SK-N-SH treated with all-trans-retinoic acid at 6 μM for 48 hours (cell line): ENCODE measurements at regions not wholly inside any gene's neighbourhood (a gene's known extent, or its start where the extent isn't known, plus 50 kb on each side); places are given as distances from the start of the nearest gene placed in this dataset.
"Not testable (repeated sequence)": the region's sequence is repeated elsewhere in the genome, so short reads cannot be mapped to it uniquely, and the experiment has no call there.

Experiments used
- ARNTL ChIP-seq: fragments of 450-650 bp; formaldehyde crosslinking; IDR thresholded peaks from 2 replicates; pipeline ENCODE4 v1.5.0; 2020; ENCODE audit warnings: low read depth, mild to moderate bottlenecking, moderate library complexity, borderline replicate concordance
- ESRRG ChIP-seq: fragments of 250-450 bp; sonication (Bioruptor Pico); IDR thresholded peaks from 2 replicates; pipeline ENCODE4 v1.6.1; 2021; ENCODE audit warnings: mild to moderate bottlenecking
- GLIS3 ChIP-seq: fragments of 250-450 bp; sonication (Bioruptor Pico); IDR thresholded peaks from 2 replicates; pipeline ENCODE4 v1.5.0; 2020; ENCODE audit warnings: mild to moderate bottlenecking, moderate library complexity
- ISL1 ChIP-seq: fragments of 250-450 bp; sonication (Bioruptor Pico); IDR thresholded peaks from 2 replicates; pipeline ENCODE4 v2.1.2; 2022; ENCODE audit warnings: mild to moderate bottlenecking, moderate library complexity
- POU6F1 ChIP-seq: fragments of 250-450 bp; sonication (Bioruptor Pico); IDR thresholded peaks from 2 replicates; pipeline ENCODE4 v1.8.0; 2021; ENCODE audit warnings: low read depth, mild to moderate bottlenecking, moderate library complexity, borderline replicate concordance
- PPARA ChIP-seq: fragments of 250-450 bp; sonication (Bioruptor Pico); IDR thresholded peaks from 2 replicates; pipeline ENCODE4 v1.5.0; 2020; ENCODE audit warnings: mild to moderate bottlenecking, borderline replicate concordance
- RARB ChIP-seq: fragments of 250-450 bp; sonication (Bioruptor Pico); IDR thresholded peaks from 2 replicates; pipeline ENCODE4 v1.8.0; 2021; ENCODE audit warnings: mild to moderate bottlenecking, moderate library complexity
- ZC3H10 ChIP-seq: fragments of 250-450 bp; sonication (Bioruptor Pico); IDR thresholded peaks from 2 replicates; pipeline ENCODE4 v1.5.1; 2021; ENCODE audit warnings: mild to moderate bottlenecking, moderate library complexity
- ZFP30 ChIP-seq: fragments of 450-650 bp; formaldehyde crosslinking; IDR thresholded peaks from 2 replicates; pipeline ENCODE4 v1.5.0; 2022; ENCODE audit warnings: mild to moderate bottlenecking, moderate library complexity
- ZNF8 ChIP-seq: fragments of 450-650 bp; formaldehyde crosslinking; IDR thresholded peaks from 2 replicates; pipeline ENCODE4 v1.5.0; 2020; ENCODE audit warnings: mild to moderate bottlenecking, moderate library complexity
- TF ChIP-seq, protein P1 (sequence below): fragments of 250-450 bp; sonication (Bioruptor Pico); IDR thresholded peaks from 2 replicates; pipeline ENCODE4 v1.5.1; 2020; ENCODE audit warnings: low read depth, mild to moderate bottlenecking, moderate library complexity
- TF ChIP-seq, protein P2 (sequence below): fragments of 250-450 bp; sonication (Bioruptor Pico); IDR thresholded peaks from 2 replicates; pipeline ENCODE4 v1.8.0; 2020; ENCODE audit warnings: mild to moderate bottlenecking, moderate library complexity, borderline replicate concordance

DNA sequence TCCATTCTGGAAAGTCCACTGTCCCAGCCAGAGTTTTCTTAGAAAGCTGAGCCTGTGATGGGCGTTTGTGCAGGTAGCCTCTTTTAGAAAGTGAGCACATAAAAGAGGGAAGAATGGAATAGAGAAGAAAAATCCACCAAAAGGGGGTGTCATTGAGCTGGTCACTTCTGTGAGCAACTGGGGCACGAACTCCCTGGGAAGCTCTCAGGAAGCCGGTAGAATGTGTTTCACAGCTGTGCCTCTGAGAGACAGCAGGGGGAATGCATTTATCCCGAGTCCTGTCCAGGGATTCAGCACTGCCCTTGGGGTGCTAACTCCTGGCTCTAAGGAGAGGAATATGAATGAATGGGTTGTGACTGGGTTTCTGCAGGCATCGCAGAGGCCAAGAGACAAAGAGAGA lies 73.8 kb upstream of the SPATA31A3 start:
- TF ChIP-seq ZNF8 (CRISPR knock-in tag); GLIS3 (CRISPR knock-in tag); ZFP30; ISL1 (CRISPR knock-in tag); RARB (CRISPR knock-in tag); ZC3H10; PPARA (CRISPR knock-in tag); ESRRG; ARNTL (CRISPR knock-in tag); POU6F1 (CRISPR knock-in tag): not testable (repeated sequence)
- TF ChIP-seq, protein P1, sequence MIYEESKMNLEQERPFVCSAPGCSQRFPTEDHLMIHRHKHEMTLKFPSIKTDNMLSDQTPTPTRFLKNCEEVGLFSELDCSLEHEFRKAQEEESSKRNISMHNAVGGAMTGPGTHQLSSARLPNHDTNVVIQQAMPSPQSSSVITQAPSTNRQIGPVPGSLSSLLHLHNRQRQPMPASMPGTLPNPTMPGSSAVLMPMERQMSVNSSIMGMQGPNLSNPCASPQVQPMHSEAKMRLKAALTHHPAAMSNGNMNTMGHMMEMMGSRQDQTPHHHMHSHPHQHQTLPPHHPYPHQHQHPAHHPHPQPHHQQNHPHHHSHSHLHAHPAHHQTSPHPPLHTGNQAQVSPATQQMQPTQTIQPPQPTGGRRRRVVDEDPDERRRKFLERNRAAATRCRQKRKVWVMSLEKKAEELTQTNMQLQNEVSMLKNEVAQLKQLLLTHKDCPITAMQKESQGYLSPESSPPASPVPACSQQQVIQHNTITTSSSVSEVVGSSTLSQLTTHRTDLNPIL (CRISPR knock-in tag), result not testable (repeated sequence)
- TF ChIP-seq, protein P2, sequence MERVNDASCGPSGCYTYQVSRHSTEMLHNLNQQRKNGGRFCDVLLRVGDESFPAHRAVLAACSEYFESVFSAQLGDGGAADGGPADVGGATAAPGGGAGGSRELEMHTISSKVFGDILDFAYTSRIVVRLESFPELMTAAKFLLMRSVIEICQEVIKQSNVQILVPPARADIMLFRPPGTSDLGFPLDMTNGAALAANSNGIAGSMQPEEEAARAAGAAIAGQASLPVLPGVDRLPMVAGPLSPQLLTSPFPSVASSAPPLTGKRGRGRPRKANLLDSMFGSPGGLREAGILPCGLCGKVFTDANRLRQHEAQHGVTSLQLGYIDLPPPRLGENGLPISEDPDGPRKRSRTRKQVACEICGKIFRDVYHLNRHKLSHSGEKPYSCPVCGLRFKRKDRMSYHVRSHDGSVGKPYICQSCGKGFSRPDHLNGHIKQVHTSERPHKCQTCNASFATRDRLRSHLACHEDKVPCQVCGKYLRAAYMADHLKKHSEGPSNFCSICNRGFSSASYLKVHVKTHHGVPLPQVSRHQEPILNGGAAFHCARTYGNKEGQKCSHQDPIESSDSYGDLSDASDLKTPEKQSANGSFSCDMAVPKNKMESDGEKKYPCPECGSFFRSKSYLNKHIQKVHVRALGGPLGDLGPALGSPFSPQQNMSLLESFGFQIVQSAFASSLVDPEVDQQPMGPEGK, result not testable (repeated sequence)
